Aorta (tissue), 5 donors: ENCODE measurements at regions not wholly inside any gene's neighbourhood (a gene's known extent, or its start where the extent isn't known, plus 50 kb on each side); places are given as distances from the start of the nearest gene placed in this dataset.

ENCODE experiments used
- ATAC-seq: fragments of 200-7000 bp; cut with Tn5 transposase; one replicate; pipeline ENCODE4 v1.9.1; 2022; ENCODE audit warnings: moderate library complexity; ENCODE audit not compliant: low FRiP score
- DNase-seq, 2 donors: peaks; one replicate each; pipeline ENCODE4 v3.0.0-alpha.2; 2020
- H3K27ac ChIP-seq, 2 donors: one replicate each; pipeline ENCODE4 v1.5.1; 2013; ENCODE audit warnings: low read length in 2 of 2, mild to moderate bottlenecking in 2 of 2, moderate library complexity in 2 of 2, control low read depth in 1 of 2, inconsistent platforms in 1 of 2, low read depth in 1 of 2
- H3K27me3 ChIP-seq, 2 donors: one replicate each; pipeline ENCODE4 v1.6.1; 2013; ENCODE audit warnings: control low read depth in 1 of 2, low read length in 1 of 2, mild to moderate bottlenecking in 1 of 2, moderate library complexity in 1 of 2; ENCODE audit not compliant: insufficient read depth in 2 of 2, control insufficient read depth in 1 of 2
- H3K36me3 ChIP-seq, 2 donors: one replicate each; pipeline ENCODE4 v1.6.1; 2013; ENCODE audit warnings: control low read depth in 1 of 2, low read length in 1 of 2, mild to moderate bottlenecking in 1 of 2; ENCODE audit not compliant: insufficient read depth in 2 of 2, control insufficient read depth in 1 of 2
- H3K4me1 ChIP-seq, 2 donors: one replicate each; pipeline ENCODE4 v1.6.1; 2013; ENCODE audit warnings: low read length in 2 of 2, control low read depth in 1 of 2, mild to moderate bottlenecking in 1 of 2, moderate library complexity in 1 of 2; ENCODE audit not compliant: insufficient read depth in 2 of 2, control insufficient read depth in 1 of 2
- H3K4me3 ChIP-seq, 2 donors: one replicate each; pipeline ENCODE4 v1.5.1; 2013; ENCODE audit warnings: low read length in 2 of 2, control low read depth in 1 of 2, mild to moderate bottlenecking in 1 of 2
- H3K9me3 ChIP-seq: one replicate; pipeline ENCODE4 v1.6.1; 2013; ENCODE audit warnings: mild to moderate bottlenecking, low read length; ENCODE audit not compliant: control insufficient read depth
- WGBS, 2 donors: extraction: QIAGEN DNeasy Blood & Tissue Kit; methylation state at CpG; one replicate each; pipeline ENCODE4 v1.1.7; 2013; 5-methylcytosine and 5-hydroxymethylcytosine counted together
- intact Hi-C, 2 donors: fragments of 100-400 bp; cut with DNase I; formaldehyde crosslinking; loops; one replicate each; pipeline versions ENCODE4 v1.14.2 to v1.15.0; 2022
- donor health status: healthy with polysubstance abuse.
- donor health status: Bipolar disorder and iron deficiency.
- donor health status: DM: no; HTN: no; CAD: no.
- donor health status: DM: no; HTN: no; CAD: no.
- donor health status: DM: yes; HTN: yes; CAD: no.

GRCh38 chr5:175765858-175766257, 105.5 kb upstream of the CPLX2 start:
- peaks cover 6% of the 10 kb centered on the region for H3K9me3 ChIP-seq
- 68 to 69% methylated on average over 3 of the region's 3 CpGs for WGBS, 2 donors
- intact Hi-C loops: no loop called here
- H3K27me3 ChIP-seq: no peaks in the 10 kb centered on the region
- DNase-seq: no peak
- no peaks in the 10 kb centered on the region for H3K4me1 ChIP-seq
- H3K4me3 ChIP-seq: no peak overlapping the region
- H3K27ac ChIP-seq: no peak overlapping the region
- ATAC-seq: no peak
- no peaks in the 10 kb centered on the region for H3K36me3 ChIP-seq

GRCh38 chr5:175766963-175767362, 104.4 kb upstream of the CPLX2 start:
- 77% methylated on average over 2 of the region's 2 CpGs for WGBS, 2 donors
- Histone ChIP-seq H3K36me3 (no peaks in the 10 kb centered on the region), H3K27me3 (no peaks in the 10 kb centered on the region), H3K27ac (no peak overlapping the region), H3K9me3 (peaks cover 6% of the 10 kb centered on the region), H3K4me1 (no peaks in the 10 kb centered on the region), H3K4me3 (no peak overlapping the region)
- intact Hi-C loops: no loop called here
- no peak for DNase-seq
- no peak for ATAC-seq

GRCh38 chr5:175772747-175773533, 98.4 kb upstream of the CPLX2 start:
- Histone ChIP-seq H3K4me3 (no peak overlapping the region), H3K27ac (no peak overlapping the region), H3K9me3 (peaks cover 2% of the 10 kb centered on the region), H3K27me3 (no peaks in the 10 kb centered on the region), H3K36me3 (no peaks in the 10 kb centered on the region), H3K4me1 (no peaks in the 10 kb centered on the region)
- whole genome bisulfite sequencing, 2 donors: 5 to 7% methylated on average over 50 of the region's 50 CpGs
- intact Hi-C loops: no loop called here
- DNase-seq (no peak), ATAC-seq (no peak)

- WGBS, 2 donors: 17 to 24% methylated on average over 12 of the region's 12 CpGs
- H3K27me3 ChIP-seq: no peaks in the 10 kb centered on the region
- no peaks in the 10 kb centered on the region for H3K4me1 ChIP-seq
Measured at GRCh38 chr5:175773534-175774070, 97.8 kb upstream of the CPLX2 start.

GRCh38 chr5:175775416-175775815, 96.0 kb upstream of the CPLX2 start:
- Histone ChIP-seq H3K4me3 (no peak overlapping the region), H3K4me1 (no peaks in the 10 kb centered on the region), H3K9me3 (no peaks in the 10 kb centered on the region), H3K27me3 (no peaks in the 10 kb centered on the region), H3K36me3 (no peaks in the 10 kb centered on the region), H3K27ac (no peak overlapping the region)
- DNase-seq: no peak
- intact Hi-C loops: no loop called here
- 66 to 71% methylated on average over 7 of the region's 7 CpGs for WGBS, 2 donors
- no peak for ATAC-seq

More at GRCh38 chr5:175773534-175774070, 97.8 kb upstream of the CPLX2 start:
- intact Hi-C loops: no loop called here
- ATAC-seq (no peak), DNase-seq (no peak)
- no peaks in the 10 kb centered on the region for H3K9me3 ChIP-seq
- no peak overlapping the region for H3K4me3 ChIP-seq
- H3K27ac ChIP-seq: no peak overlapping the region
- H3K36me3 ChIP-seq: no peaks in the 10 kb centered on the region

GRCh38 chr5:175778951-175779503, 92.4 kb upstream of the CPLX2 start:
- intact Hi-C loops: no loop called here
- no peak overlapping the region for H3K27ac ChIP-seq
- no peaks in the 10 kb centered on the region for H3K27me3 ChIP-seq
- H3K4me3 ChIP-seq: no peak overlapping the region
- ATAC-seq: no peak
- WGBS, 2 donors: 59 to 62% methylated on average over 7 of the region's 7 CpGs
- no peaks in the 10 kb centered on the region for H3K4me1 ChIP-seq
- DNase-seq: no peak
- no peaks in the 10 kb centered on the region for H3K36me3 ChIP-seq
- H3K9me3 ChIP-seq: peaks cover 4% of the 10 kb centered on the region

GRCh38 chr5:175783739-175784138, 87.6 kb upstream of the CPLX2 start:
- no peak for ATAC-seq
- intact Hi-C loops: no loop called here
- Histone ChIP-seq H3K9me3 (peaks cover 7% of the 10 kb centered on the region), H3K4me1 (no peaks in the 10 kb centered on the region), H3K4me3 (no peak overlapping the region), H3K27me3 (peaks cover 0 to 2% of the 10 kb centered on the region in 2 donors), H3K27ac (no peak overlapping the region), H3K36me3 (no peaks in the 10 kb centered on the region)
- DNase-seq: no peak

GRCh38 chr5:175784230-175784629, 87.1 kb upstream of the CPLX2 start:
- ATAC-seq (no peak), DNase-seq (no peak)
- 83 to 85% methylated on average over 1 of the region's 1 CpG for WGBS, 2 donors
- Histone ChIP-seq H3K27me3 (peaks cover 0 to 2% of the 10 kb centered on the region in 2 donors), H3K4me1 (no peaks in the 10 kb centered on the region), H3K27ac (no peak overlapping the region), H3K4me3 (no peak overlapping the region), H3K36me3 (no peaks in the 10 kb centered on the region), H3K9me3 (peaks cover 7% of the 10 kb centered on the region)
- intact Hi-C loops: no loop called here

GRCh38 chr5:175785681-175786080, 85.7 kb upstream of the CPLX2 start:
- H3K27me3 ChIP-seq: peaks cover 0 to 2% of the 10 kb centered on the region in 2 donors

More at GRCh38 chr5:175785681-175786080, 85.7 kb upstream of the CPLX2 start:
- no peak for DNase-seq
- H3K36me3 ChIP-seq: no peaks in the 10 kb centered on the region
- ATAC-seq: no peak
- intact Hi-C loops: no loop called here
- H3K4me3 ChIP-seq: no peak overlapping the region
- peaks cover 6% of the 10 kb centered on the region for H3K9me3 ChIP-seq
- H3K27ac ChIP-seq: no peak overlapping the region
- H3K4me1 ChIP-seq: no peaks in the 10 kb centered on the region
